ENCODE measurements at regions not wholly inside any gene's neighbourhood (a gene's known extent, or its start where the extent isn't known, plus 50 kb on each side); places are given as distances from the start of the nearest gene placed in this dataset.

DNA sequence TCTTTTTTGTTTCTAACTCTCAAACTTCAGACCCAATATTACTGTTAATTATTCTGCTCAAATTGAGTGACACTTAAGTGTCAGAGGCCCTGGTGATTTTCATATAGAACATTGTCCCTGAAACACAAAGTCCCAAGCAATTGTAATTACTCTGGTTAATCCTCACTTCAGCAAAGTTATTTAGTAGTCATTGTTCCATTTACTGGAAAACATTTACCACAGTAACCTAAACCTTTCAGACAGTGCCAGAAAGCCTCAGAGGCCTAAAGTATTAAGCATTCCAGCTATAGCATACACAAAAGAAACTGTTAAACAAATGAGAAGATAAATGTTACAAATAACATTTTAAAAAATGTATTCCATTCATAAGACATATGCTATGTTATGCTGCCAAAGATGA is 237.2 kb upstream of the CDH6 start:
- TF ChIP-seq CTCF (IDR thresholded peaks at IDR 0.05): no peak
- TF ChIP-seq POLR2A (IDR thresholded peaks at IDR 0.05; ENCODE audit: low read depth): no peak
- TF ChIP-seq EP300 (IDR thresholded peaks at IDR 0.05): no peak
